A673 (cell line): ENCODE measurements at regions not wholly inside any gene's neighbourhood (a gene's known extent, or its start where the extent isn't known, plus 50 kb on each side); places are given as distances from the start of the nearest gene placed in this dataset.

ENCODE experiments used
- BruUV-seq: library from RNA; stranded (reverse); fragments of 400-500 nt; replicated peaks from 2 replicates; lab custom pipeline; 2021; lab: Mats Ljungman, UMichigan
- CTCF ChIA-PET: fragments of 300-600 bp; sonication (Branson Sonifier 250); formaldehyde crosslinking; loops from one replicate; lab custom pipeline; 2022; ENCODE audit warnings: antibody characterized with exemption; lab: Charles Lee
- POLR2A ChIA-PET: fragments of 300-600 bp; sonication (Branson Sonifier 250); formaldehyde crosslinking; loops from one replicate; lab custom pipeline; 2022; ENCODE audit warnings: antibody characterized with exemption; ENCODE audit not compliant: low non-redundant PET; lab: Charles Lee
- DNase-seq: peaks from one replicate; pipeline ENCODE4 v3.0.0-alpha.2; 2015; ENCODE audit warnings: low spot score
- H3K27ac ChIP-seq: fragments of 200-600 bp; sonication (generic); 2 replicates; pipeline ENCODE4 v1.5.1; 2016; ENCODE audit warnings: mixed run types, low read depth, mild to moderate bottlenecking, mixed read lengths, antibody characterized with exemption, low read length; ENCODE audit not compliant: poor library complexity, severe bottlenecking
- H3K27me3 ChIP-seq: fragments of 200-600 bp; sonication (generic); replicated peaks from 2 replicates; pipeline ENCODE4 v1.6.1; 2017; ENCODE audit warnings: mixed run types, low read depth, mild to moderate bottlenecking, mixed read lengths, antibody characterized with exemption, low read length; ENCODE audit not compliant: insufficient read depth, poor library complexity
- H3K36me3 ChIP-seq: fragments of 200-600 bp; sonication (generic); 2 replicates; pipeline ENCODE4 v1.6.1; 2016; ENCODE audit warnings: mixed run types, mild to moderate bottlenecking, mixed read lengths, antibody characterized with exemption, low read length; ENCODE audit not compliant: insufficient read depth, poor library complexity, severe bottlenecking
- H3K4me1 ChIP-seq: fragments of 200-600 bp; sonication (generic); 2 replicates; pipeline ENCODE4 v1.6.1; 2017; ENCODE audit warnings: mixed run types, mild to moderate bottlenecking, mixed read lengths, antibody characterized with exemption, low read length; ENCODE audit not compliant: insufficient read depth, poor library complexity, severe bottlenecking
- H3K4me3 ChIP-seq: fragments of 200-600 bp; sonication (generic); 2 replicates; pipeline ENCODE4 v1.5.1; 2016; ENCODE audit warnings: low read depth, mixed run types, mild to moderate bottlenecking, mixed read lengths, low read length; ENCODE audit not compliant: poor library complexity, severe bottlenecking
- H3K9me3 ChIP-seq: fragments of 200-600 bp; sonication (generic); 2 replicates; pipeline ENCODE4 v1.6.1; 2016; ENCODE audit warnings: mixed run types, low read depth, mild to moderate bottlenecking, mixed read lengths, antibody characterized with exemption, low read length; ENCODE audit not compliant: poor library complexity, severe bottlenecking
- CTCF ChIP-seq: fragments of 300-800, 200-600 bp; sonication (generic); conservative IDR thresholded peaks from 2 replicates; pipeline ENCODE4 v1.5.1; 2017; ENCODE audit warnings: low read depth, mild to moderate bottlenecking, antibody characterized with exemption, low read length, moderate library complexity, mixed read lengths
- EZH2 ChIP-seq: fragments of 200-600 bp; sonication (generic); IDR thresholded peaks from 2 replicates; pipeline ENCODE4 v1.6.1; 2017; ENCODE audit warnings: borderline replicate concordance, low read depth, mild to moderate bottlenecking, mixed read lengths, antibody characterized with exemption, low read length; ENCODE audit not compliant: poor library complexity, severe bottlenecking
- intact Hi-C: fragments of 100-400 bp; cut with micrococcal nuclease; formaldehyde crosslinking; loops from one replicate; pipeline ENCODE4 v1.10.0; 2022; ENCODE audit not compliant: unreplicated experiment

- TF ChIP-seq EZH2: no peak
- no peak for TF ChIP-seq CTCF
- Histone ChIP-seq H3K4me3 (no peak overlapping the region), H3K27me3 (no peaks in the 10 kb centered on the region), H3K4me1 (peaks cover 7% of the 10 kb centered on the region), H3K9me3 (no peaks in the 10 kb centered on the region), H3K36me3 (no peaks in the 10 kb centered on the region), H3K27ac (no peak overlapping the region)
- ChIA-PET POLR2A (no interaction called here), CTCF (no interaction called here)
- no peak for DNase-seq
- intact Hi-C loops: no loop called here
- BruUV-seq: no TSS peak
Measured at GRCh38 chr20:53783768-53784167, 190.1 kb upstream of the ZNF217 start.

- Histone ChIP-seq H3K27me3 (no peaks in the 10 kb centered on the region), H3K4me3 (no peak overlapping the region), H3K36me3 (no peaks in the 10 kb centered on the region), H3K4me1 (peaks cover 7% of the 10 kb centered on the region), H3K27ac (no peak overlapping the region), H3K9me3 (no peaks in the 10 kb centered on the region)
- no peak for DNase-seq
- ChIA-PET CTCF (no interaction called here), POLR2A (no interaction called here)
- intact Hi-C loops: no loop called here
- TF ChIP-seq EZH2 (no peak), CTCF (no peak)
- BruUV-seq: no TSS peak
Measured at GRCh38 chr20:53782612-53783246, 189.1 kb upstream of the ZNF217 start.

GRCh38 chr20:53779822-53780221 is 186.2 kb upstream of the ZNF217 start:
- no peak for DNase-seq
- POLR2A ChIA-PET: no interaction called here
- TF ChIP-seq EZH2 (no peak), CTCF (no peak)
- Histone ChIP-seq H3K4me3 (no peak overlapping the region), H3K9me3 (no peaks in the 10 kb centered on the region), H3K4me1 (no peaks in the 10 kb centered on the region), H3K36me3 (no peaks in the 10 kb centered on the region), H3K27me3 (no peaks in the 10 kb centered on the region), H3K27ac (no peak overlapping the region)
- intact Hi-C loops: no loop called here
- CTCF ChIA-PET: no interaction called here
- BruUV-seq: no TSS peak
